ENCODE measurements at regions not wholly inside any gene's neighbourhood (a gene's known extent, or its start where the extent isn't known, plus 50 kb on each side); places are given as distances from the start of the nearest gene placed in this dataset.

DNA sequence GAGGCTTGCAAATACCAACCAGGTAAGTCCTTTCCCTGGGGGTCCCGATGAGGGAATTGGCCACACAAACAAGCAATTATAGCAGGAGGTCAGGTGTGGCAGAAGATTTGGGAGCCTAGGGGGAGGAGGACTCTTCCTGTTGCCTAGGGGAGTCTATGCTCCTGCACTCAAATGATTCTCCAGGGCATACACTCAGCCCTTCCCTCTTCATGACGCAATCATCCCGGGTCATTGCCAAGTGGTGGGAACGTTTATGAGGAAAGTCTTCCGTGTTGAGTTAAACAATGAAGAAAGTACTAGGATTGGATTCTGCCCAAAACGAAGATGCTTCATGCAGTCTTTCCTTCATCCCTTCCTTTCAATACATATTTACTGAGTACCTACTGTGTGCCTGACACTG lies 186.5 kb upstream of the TSHZ2 start:
- TF ChIP-seq, protein P1, sequence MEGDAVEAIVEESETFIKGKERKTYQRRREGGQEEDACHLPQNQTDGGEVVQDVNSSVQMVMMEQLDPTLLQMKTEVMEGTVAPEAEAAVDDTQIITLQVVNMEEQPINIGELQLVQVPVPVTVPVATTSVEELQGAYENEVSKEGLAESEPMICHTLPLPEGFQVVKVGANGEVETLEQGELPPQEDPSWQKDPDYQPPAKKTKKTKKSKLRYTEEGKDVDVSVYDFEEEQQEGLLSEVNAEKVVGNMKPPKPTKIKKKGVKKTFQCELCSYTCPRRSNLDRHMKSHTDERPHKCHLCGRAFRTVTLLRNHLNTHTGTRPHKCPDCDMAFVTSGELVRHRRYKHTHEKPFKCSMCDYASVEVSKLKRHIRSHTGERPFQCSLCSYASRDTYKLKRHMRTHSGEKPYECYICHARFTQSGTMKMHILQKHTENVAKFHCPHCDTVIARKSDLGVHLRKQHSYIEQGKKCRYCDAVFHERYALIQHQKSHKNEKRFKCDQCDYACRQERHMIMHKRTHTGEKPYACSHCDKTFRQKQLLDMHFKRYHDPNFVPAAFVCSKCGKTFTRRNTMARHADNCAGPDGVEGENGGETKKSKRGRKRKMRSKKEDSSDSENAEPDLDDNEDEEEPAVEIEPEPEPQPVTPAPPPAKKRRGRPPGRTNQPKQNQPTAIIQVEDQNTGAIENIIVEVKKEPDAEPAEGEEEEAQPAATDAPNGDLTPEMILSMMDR (IDR thresholded peaks at IDR 0.05), result no peak
- no peak for TF ChIP-seq EZH2 (IDR thresholded peaks at IDR 0.05; ENCODE audit: borderline replicate concordance, insufficient read depth, low read depth, low read length, poor library complexity, severe bottlenecking)
